Endothelial cell of umbilical vein (primary cell): ENCODE measurements at regions not wholly inside any gene's neighbourhood (a gene's known extent, or its start where the extent isn't known, plus 50 kb on each side); places are given as distances from the start of the nearest gene placed in this dataset.

Experiments used
- BruUV-seq: library from RNA; stranded (reverse); fragments of 400-500 nt; replicated peaks from 2 replicates; lab custom pipeline; 2021; lab: Mats Ljungman, UMichigan
- CTCF ChIA-PET: fragments of 300-600, 350-600 bp; sonication (Branson Sonifier 250); formaldehyde crosslinking; loops from one replicate; lab custom pipeline; 2021; ENCODE audit warnings: antibody characterized with exemption, inconsistent platforms; lab: Charles Lee
- POLR2A ChIA-PET: fragments of 300-600, 350-600 bp; sonication (Branson Sonifier 250); formaldehyde crosslinking; loops from one replicate; lab custom pipeline; 2021; ENCODE audit warnings: antibody characterized with exemption, inconsistent platforms; lab: Charles Lee
- DNase-seq: peaks from one replicate; pipeline ENCODE4 v3.0.0-alpha.2; 2011; ENCODE audit warnings: low read depth, low spot score
- FAIRE-seq: peaks from 2 replicates; lab custom pipeline; 2011; peaks lifted over from hg19 to GRCh38; lab: Jason Lieb, UNC
- H2AFZ ChIP-seq: 2 replicates; pipeline ENCODE4 v1.6.0; 2012; ENCODE audit warnings: low read depth, low read length, control low read depth, inconsistent platforms
- H3K27ac ChIP-seq: 2 replicates; pipeline ENCODE4 v1.5.1; 2011; ENCODE audit warnings: low read depth, mild to moderate bottlenecking, control low read depth, low read length, moderate library complexity; ENCODE audit not compliant: insufficient read depth
- H3K27me3 ChIP-seq, 2 experiments: 2 replicates each; pipeline versions ENCODE4 v1.6.0 to v1.6.1; 2011; ENCODE audit warnings: low read length in 2 of 2, mixed read lengths in 1 of 2; ENCODE audit not compliant: control insufficient read depth in 2 of 2, insufficient read depth in 2 of 2
- H3K36me3 ChIP-seq, 2 experiments: 2 replicates in 1 of 2; 3 replicates in 1 of 2; pipeline ENCODE4 v1.5.1; 2011; ENCODE audit warnings: low read length in 2 of 2, mild to moderate bottlenecking in 1 of 2, moderate library complexity in 1 of 2; ENCODE audit not compliant: control insufficient read depth in 2 of 2, insufficient read depth in 2 of 2; ENCODE audit errors: extremely low read depth in 1 of 2
- H3K4me1 ChIP-seq: 3 replicates; pipeline ENCODE4 v1.5.1; 2011; ENCODE audit warnings: mild to moderate bottlenecking, low read length; ENCODE audit not compliant: control insufficient read depth, insufficient read depth; ENCODE audit errors: extremely low read depth
- H3K4me2 ChIP-seq: 2 replicates; pipeline ENCODE4 v1.6.1; 2011; ENCODE audit warnings: low read length, control low read depth, mixed read lengths; ENCODE audit not compliant: insufficient read depth
- H3K4me3 ChIP-seq, 3 experiments: fragments of 200-600 bp in 1 of 3; sonication (generic), shearing (Covaris generic) in 1 of 3; replicated peaks in 1 of 3; 2 replicates each; pipeline ENCODE4 v1.5.1; 2011 to 2016; ENCODE audit warnings: control low read depth in 3 of 3, low read length in 3 of 3, mild to moderate bottlenecking in 2 of 3, inconsistent platforms in 1 of 3, low read depth in 1 of 3, moderate library complexity in 1 of 3; ENCODE audit not compliant: insufficient read depth in 1 of 3
- H3K79me2 ChIP-seq: 2 replicates; pipeline ENCODE4 v1.6.0; 2012; ENCODE audit warnings: low read length, inconsistent platforms; ENCODE audit not compliant: control insufficient read depth, insufficient read depth
- H3K9ac ChIP-seq: replicated peaks from 2 replicates; pipeline ENCODE3; 2011; ENCODE audit warnings: low read length, control low read depth; ENCODE audit not compliant: insufficient read depth; ENCODE audit errors: extremely low read depth
- H3K9me1 ChIP-seq: replicated peaks from 3 replicates; pipeline ENCODE4 v1.6.0; 2011; ENCODE audit warnings: mild to moderate bottlenecking, low read length; ENCODE audit not compliant: control insufficient read depth, insufficient read depth; ENCODE audit errors: extremely low read depth
- H3K9me3 ChIP-seq: replicated peaks from 2 replicates; pipeline ENCODE4 v1.5.1; 2012; ENCODE audit warnings: low read length, inconsistent platforms; ENCODE audit not compliant: control insufficient read depth, insufficient read depth
- H4K20me1 ChIP-seq: replicated peaks from 2 replicates; pipeline ENCODE3; 2011; ENCODE audit warnings: mild to moderate bottlenecking, low read length; ENCODE audit not compliant: control insufficient read depth, insufficient read depth; ENCODE audit errors: extremely low read depth
- EZH2 ChIP-seq: IDR thresholded peaks from 2 replicates; pipeline ENCODE4 v1.6.1; 2012; ENCODE audit warnings: borderline replicate concordance, low read depth, mild to moderate bottlenecking, moderate library complexity, low read length, inconsistent platforms; ENCODE audit not compliant: severe bottlenecking
- FOS ChIP-seq: IDR thresholded peaks from 2 replicates; pipeline ENCODE4 v1.6.1; 2011; ENCODE audit warnings: mild to moderate bottlenecking, low read length, moderate library complexity, borderline replicate concordance; ENCODE audit not compliant: insufficient read depth
- GATA2 ChIP-seq: IDR thresholded peaks from 2 replicates; pipeline ENCODE4 v1.7.0; 2011; ENCODE audit warnings: low read depth, mild to moderate bottlenecking, moderate library complexity, mixed read lengths, low read length; ENCODE audit not compliant: insufficient read length, insufficient read depth
- JUN ChIP-seq: IDR thresholded peaks from 2 replicates; pipeline ENCODE4 v1.6.1; 2011; ENCODE audit warnings: borderline replicate concordance, low read depth; ENCODE audit not compliant: insufficient read length, insufficient read depth
- MYC ChIP-seq: IDR thresholded peaks from one replicate; pipeline ENCODE4 v1.6.1; 2011; ENCODE audit warnings: mild to moderate bottlenecking, low read depth, low read length
- POLR2A ChIP-seq: IDR thresholded peaks from 2 replicates; pipeline ENCODE4 v1.6.1; 2012; ENCODE audit warnings: low read depth, mild to moderate bottlenecking, control low read depth, low read length
- POLR2AphosphoS5 ChIP-seq: IDR thresholded peaks from 2 replicates; pipeline ENCODE4 v1.6.1; 2012; ENCODE audit warnings: low read depth, mild to moderate bottlenecking, control low read depth, low read length, moderate library complexity; ENCODE audit not compliant: insufficient read depth
- dilution Hi-C: fragments of 300-500 bp; cut with MboI; formaldehyde crosslinking; loops from one replicate; pipeline ENCODE4 v1.15.0; 2019; ENCODE audit warnings: low sequenced_read_pairs; ENCODE audit not compliant: extremely low pct_ligation_motif_present
- intact Hi-C: fragments of 100-400 bp; cut with micrococcal nuclease; formaldehyde crosslinking; loops from one replicate; pipeline ENCODE4 v1.10.0; 2022
- TF ChIP-seq, protein P1 (sequence below), 2 donors: IDR thresholded peaks; 1 replicate in 1 of 2; 2 replicates in 1 of 2; pipeline ENCODE4 v1.5.1; 2011; ENCODE audit warnings: low read length in 2 of 2, mild to moderate bottlenecking in 2 of 2, moderate library complexity in 2 of 2, control low read depth in 1 of 2, inconsistent platforms in 1 of 2, low read depth in 1 of 2; ENCODE audit not compliant: insufficient read depth in 1 of 2; ENCODE audit errors: extremely low read depth in 1 of 2
- TF ChIP-seq, protein P2 (sequence below): IDR thresholded peaks from 2 replicates; pipeline ENCODE4 v1.6.1; 2011; ENCODE audit not compliant: insufficient read depth, insufficient read length

DNA sequence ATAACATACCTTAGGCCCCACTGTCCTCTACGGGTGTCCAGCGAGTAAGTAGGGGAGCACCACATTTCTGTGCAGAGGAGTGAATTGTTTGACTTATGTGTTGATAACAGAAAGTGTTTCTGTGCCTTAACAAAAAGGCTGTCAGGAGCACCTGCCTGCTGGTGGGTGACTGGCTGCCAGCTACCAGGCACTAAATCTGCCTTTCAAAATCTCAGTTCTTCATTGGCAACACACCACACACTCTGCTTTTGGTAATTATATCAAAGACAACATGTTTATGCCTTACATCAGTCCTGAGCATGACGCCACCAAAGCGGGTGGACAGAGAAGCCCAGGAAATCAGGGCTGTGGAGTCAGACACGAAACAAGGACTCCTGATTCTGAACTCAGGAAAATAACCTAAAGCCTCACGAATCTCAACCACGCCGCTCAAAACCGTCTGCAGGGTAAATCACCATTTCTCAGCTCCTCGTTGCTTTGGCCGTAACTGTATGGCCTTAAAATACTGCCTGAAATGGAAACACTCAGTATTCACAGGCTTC, 105.2 kb upstream of the SOX1 start:
- H3K36me3 ChIP-seq: no peaks in the 10 kb centered on the region
- no peak overlapping the region for H3K4me2 ChIP-seq
- dilution Hi-C loops: no loop called here
- no peak overlapping the region for H3K9ac ChIP-seq
- DNase-seq (no peak), FAIRE-seq (no peak)
- no peaks in the 10 kb centered on the region for H3K4me1 ChIP-seq
- BruUV-seq: no TSS peak
- H3K9me1 ChIP-seq: no peaks in the 10 kb centered on the region
- no peak overlapping the region for H2AFZ ChIP-seq
- peaks cover 3% of the 10 kb centered on the region for H3K9me3 ChIP-seq
- H3K79me2 ChIP-seq: no peaks in the 10 kb centered on the region
- ChIA-PET POLR2A (no interaction called here), CTCF (no interaction called here)
- H3K4me3 ChIP-seq: no peak overlapping the region
- H3K27ac ChIP-seq: no peak overlapping the region
- TF ChIP-seq, protein P1, sequence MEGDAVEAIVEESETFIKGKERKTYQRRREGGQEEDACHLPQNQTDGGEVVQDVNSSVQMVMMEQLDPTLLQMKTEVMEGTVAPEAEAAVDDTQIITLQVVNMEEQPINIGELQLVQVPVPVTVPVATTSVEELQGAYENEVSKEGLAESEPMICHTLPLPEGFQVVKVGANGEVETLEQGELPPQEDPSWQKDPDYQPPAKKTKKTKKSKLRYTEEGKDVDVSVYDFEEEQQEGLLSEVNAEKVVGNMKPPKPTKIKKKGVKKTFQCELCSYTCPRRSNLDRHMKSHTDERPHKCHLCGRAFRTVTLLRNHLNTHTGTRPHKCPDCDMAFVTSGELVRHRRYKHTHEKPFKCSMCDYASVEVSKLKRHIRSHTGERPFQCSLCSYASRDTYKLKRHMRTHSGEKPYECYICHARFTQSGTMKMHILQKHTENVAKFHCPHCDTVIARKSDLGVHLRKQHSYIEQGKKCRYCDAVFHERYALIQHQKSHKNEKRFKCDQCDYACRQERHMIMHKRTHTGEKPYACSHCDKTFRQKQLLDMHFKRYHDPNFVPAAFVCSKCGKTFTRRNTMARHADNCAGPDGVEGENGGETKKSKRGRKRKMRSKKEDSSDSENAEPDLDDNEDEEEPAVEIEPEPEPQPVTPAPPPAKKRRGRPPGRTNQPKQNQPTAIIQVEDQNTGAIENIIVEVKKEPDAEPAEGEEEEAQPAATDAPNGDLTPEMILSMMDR (IDR thresholded peaks at IDR 0.05; ENCODE audit: extremely low read depth in 1 of 2, insufficient read depth in 1 of 2, low read depth in 1 of 2, low read length in 2 of 2): no peak
- no peak for TF ChIP-seq POLR2AphosphoS5
- no peak for TF ChIP-seq JUN
- TF ChIP-seq, protein P2, sequence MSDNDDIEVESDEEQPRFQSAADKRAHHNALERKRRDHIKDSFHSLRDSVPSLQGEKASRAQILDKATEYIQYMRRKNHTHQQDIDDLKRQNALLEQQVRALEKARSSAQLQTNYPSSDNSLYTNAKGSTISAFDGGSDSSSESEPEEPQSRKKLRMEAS: no peak
- TF ChIP-seq EZH2: no peak
- TF ChIP-seq GATA2: no peak
- TF ChIP-seq POLR2A: no peak
- no peak for TF ChIP-seq MYC
- no peak for TF ChIP-seq FOS
- no peaks in the 10 kb centered on the region for H4K20me1 ChIP-seq
- intact Hi-C loops: no loop called here
- no peaks in the 10 kb centered on the region for H3K27me3 ChIP-seq
